ENCODE measurements at regions not wholly inside any gene's neighbourhood (a gene's known extent, or its start where the extent isn't known, plus 50 kb on each side); places are given as distances from the start of the nearest gene placed in this dataset.

DNA sequence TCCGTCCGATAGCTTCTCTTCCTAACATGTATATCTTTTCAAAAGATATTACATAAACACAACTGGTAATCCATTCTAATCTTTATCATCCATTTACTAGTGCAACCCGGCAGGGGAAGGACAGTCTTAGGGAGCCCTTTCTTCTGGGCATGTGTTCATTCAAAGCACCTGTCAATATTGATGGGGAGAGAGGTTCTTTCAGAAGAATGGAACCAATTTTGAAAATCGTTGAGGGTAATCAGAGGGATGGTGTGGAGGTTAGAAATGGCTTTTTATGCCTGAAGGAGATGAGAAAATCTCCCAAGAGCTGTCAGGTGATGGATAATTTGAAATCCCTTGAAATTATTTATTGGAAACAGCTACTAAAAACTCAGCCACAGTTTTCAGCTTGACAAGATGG, 561.9 kb upstream of the DCC start:
- TF ChIP-seq, protein P1, sequence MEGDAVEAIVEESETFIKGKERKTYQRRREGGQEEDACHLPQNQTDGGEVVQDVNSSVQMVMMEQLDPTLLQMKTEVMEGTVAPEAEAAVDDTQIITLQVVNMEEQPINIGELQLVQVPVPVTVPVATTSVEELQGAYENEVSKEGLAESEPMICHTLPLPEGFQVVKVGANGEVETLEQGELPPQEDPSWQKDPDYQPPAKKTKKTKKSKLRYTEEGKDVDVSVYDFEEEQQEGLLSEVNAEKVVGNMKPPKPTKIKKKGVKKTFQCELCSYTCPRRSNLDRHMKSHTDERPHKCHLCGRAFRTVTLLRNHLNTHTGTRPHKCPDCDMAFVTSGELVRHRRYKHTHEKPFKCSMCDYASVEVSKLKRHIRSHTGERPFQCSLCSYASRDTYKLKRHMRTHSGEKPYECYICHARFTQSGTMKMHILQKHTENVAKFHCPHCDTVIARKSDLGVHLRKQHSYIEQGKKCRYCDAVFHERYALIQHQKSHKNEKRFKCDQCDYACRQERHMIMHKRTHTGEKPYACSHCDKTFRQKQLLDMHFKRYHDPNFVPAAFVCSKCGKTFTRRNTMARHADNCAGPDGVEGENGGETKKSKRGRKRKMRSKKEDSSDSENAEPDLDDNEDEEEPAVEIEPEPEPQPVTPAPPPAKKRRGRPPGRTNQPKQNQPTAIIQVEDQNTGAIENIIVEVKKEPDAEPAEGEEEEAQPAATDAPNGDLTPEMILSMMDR (IDR thresholded peaks at IDR 0.05): no peak
- TF ChIP-seq ZFX (IDR thresholded peaks at IDR 0.05; ENCODE audit: borderline replicate concordance): no peak

Data from 22Rv1 (cell line).